ENCODE measurements at regions not wholly inside any gene's neighbourhood (a gene's known extent, or its start where the extent isn't known, plus 50 kb on each side); places are given as distances from the start of the nearest gene placed in this dataset.

- Histone ChIP-seq H3K36me3 (ENCODE audit: control insufficient read depth in 2 of 4, insufficient read depth in 4 of 4, low read length in 3 of 4) (no peaks in the 10 kb centered on the region), H4K91ac (replicated peaks; ENCODE audit: insufficient read length, low read length) (no peak overlapping the region), H3K4ac (replicated peaks; ENCODE audit: insufficient read length, low read depth, low read length) (no peak overlapping the region), H3K9ac (replicated peaks in 1 of 4; ENCODE audit: extremely low read depth in 1 of 4, low read depth in 3 of 4, low read length in 3 of 4) (no peak overlapping the region), H3K4me3 (ENCODE audit: extremely low read depth in 1 of 4, insufficient read depth in 2 of 4, low read depth in 3 of 4, low read length in 4 of 4) (no peak overlapping the region), H3K4me2 (ENCODE audit: insufficient read depth in 1 of 2, low read depth in 2 of 2, low read length in 2 of 2) (no peak overlapping the region), H4K20me1 (replicated peaks in 1 of 2; ENCODE audit: control insufficient read depth in 1 of 2, insufficient read depth in 2 of 2, low read length in 2 of 2) (no peaks in the 10 kb centered on the region), H3K79me1 (ENCODE audit: low read depth, low read length) (no peaks in the 10 kb centered on the region), H3K27ac (ENCODE audit: low read depth, low read length) (no peak overlapping the region), H2BK20ac (ENCODE audit: low read length) (no peak overlapping the region), H3K14ac (ENCODE audit: insufficient read length) (no peak overlapping the region), H2BK120ac (replicated peaks; ENCODE audit: low read depth, low read length) (no peak overlapping the region), H3K56ac (replicated peaks; ENCODE audit: insufficient read length, low read depth, low read length) (no peak overlapping the region), H2BK12ac (ENCODE audit: low read depth, low read length) (no peak overlapping the region), H3K9me3 (ENCODE audit: insufficient read depth in 2 of 2, low read depth in 1 of 2, low read length in 1 of 2) (no peaks in the 10 kb centered on the region), H3K4me1 (replicated peaks in 1 of 4; ENCODE audit: control insufficient read depth in 3 of 4, insufficient read depth in 4 of 4, low read length in 3 of 4) (no peaks in the 10 kb centered on the region), H4K8ac (ENCODE audit: extremely low read depth, insufficient read depth, low read length) (no peak overlapping the region), H4K5ac (ENCODE audit: insufficient read length, low read depth, low read length) (no peak overlapping the region), H2AK5ac (ENCODE audit: low read depth, low read length) (no peak overlapping the region), H2BK5ac (ENCODE audit: low read depth, low read length) (no peak overlapping the region), H3K18ac (ENCODE audit: extremely low read depth, low read length) (no peak overlapping the region), H2AFZ (ENCODE audit: low read length) (no peak overlapping the region), H3K23ac (ENCODE audit: insufficient read length) (no peak overlapping the region), H3K23me2 (ENCODE audit: low read depth, low read length) (no peaks in the 10 kb centered on the region), H3K79me2 (ENCODE audit: control insufficient read depth in 1 of 2, insufficient read depth in 2 of 2, low read length in 2 of 2) (no peaks in the 10 kb centered on the region), H3K27me3 (replicated peaks in 1 of 4; ENCODE audit: control insufficient read depth in 3 of 4, extremely low read depth in 1 of 4, insufficient read depth in 3 of 4, low read length in 3 of 4) (no peaks in the 10 kb centered on the region), H2BK15ac (ENCODE audit: low read length) (no peak overlapping the region)
- POLR2A ChIA-PET (ENCODE audit: partially characterized antibody): no interaction called here
- CTCF ChIA-PET (ENCODE audit: partially characterized antibody): interaction anchor here (0.8 to 3.2 kb wide), 10 partner anchors 9 to 173 kb away, joined by 3 to 14 read pairs (median 4); no protein-coding TSS in a partner anchor
- DNase-seq (ENCODE audit: low read depth in 1 of 2, low spot score in 2 of 2): peak in 1 of 2 experiments; percentile 34
- FAIRE-seq: no peak
- whole genome bisulfite sequencing, 2 experiments (ENCODE audit: extremely low coverage in 1 of 2, insufficient coverage in 1 of 2, insufficient read length in 1 of 2, insufficient replicate concordance in 2 of 2, low coverage in 1 of 2, low lambda C conversion rate in 2 of 2, missing lambda C conversion rate in 1 of 2): 92% methylated on average over 2 of the region's 2 CpGs; no CpG with 5 or more reads in 1 of the 2 experiments
- TF ChIP-seq, protein P1, sequence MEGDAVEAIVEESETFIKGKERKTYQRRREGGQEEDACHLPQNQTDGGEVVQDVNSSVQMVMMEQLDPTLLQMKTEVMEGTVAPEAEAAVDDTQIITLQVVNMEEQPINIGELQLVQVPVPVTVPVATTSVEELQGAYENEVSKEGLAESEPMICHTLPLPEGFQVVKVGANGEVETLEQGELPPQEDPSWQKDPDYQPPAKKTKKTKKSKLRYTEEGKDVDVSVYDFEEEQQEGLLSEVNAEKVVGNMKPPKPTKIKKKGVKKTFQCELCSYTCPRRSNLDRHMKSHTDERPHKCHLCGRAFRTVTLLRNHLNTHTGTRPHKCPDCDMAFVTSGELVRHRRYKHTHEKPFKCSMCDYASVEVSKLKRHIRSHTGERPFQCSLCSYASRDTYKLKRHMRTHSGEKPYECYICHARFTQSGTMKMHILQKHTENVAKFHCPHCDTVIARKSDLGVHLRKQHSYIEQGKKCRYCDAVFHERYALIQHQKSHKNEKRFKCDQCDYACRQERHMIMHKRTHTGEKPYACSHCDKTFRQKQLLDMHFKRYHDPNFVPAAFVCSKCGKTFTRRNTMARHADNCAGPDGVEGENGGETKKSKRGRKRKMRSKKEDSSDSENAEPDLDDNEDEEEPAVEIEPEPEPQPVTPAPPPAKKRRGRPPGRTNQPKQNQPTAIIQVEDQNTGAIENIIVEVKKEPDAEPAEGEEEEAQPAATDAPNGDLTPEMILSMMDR (IDR thresholded peaks at IDR 0.05; ENCODE audit: control extremely low read depth in 1 of 3, insufficient read depth in 1 of 3, low read depth in 1 of 3, low read length in 3 of 3): peak; percentile 46 to 51 (median 51)
- TF ChIP-seq SP1 (IDR thresholded peaks at IDR 0.05; ENCODE audit: low read depth, low read length) (no peak), RAD21 (IDR thresholded peaks at IDR 0.05 in 1 of 2, conservative IDR thresholded peaks at IDR 0.05 in 1 of 2; ENCODE audit: low read depth in 2 of 2, low read length in 2 of 2) (peak; percentile 44 to 59), POU5F1 (IDR thresholded peaks at IDR 0.05; ENCODE audit: low read depth, low read length) (no peak)
Measured at GRCh38 chr9:79233542-79233941, 338.2 kb upstream of the TLE4 start.
